CD4-positive, alpha-beta T cell treated with Interleukin-21 for 1 hour (primary cell): ENCODE measurements at regions not wholly inside any gene's neighbourhood (a gene's known extent, or its start where the extent isn't known, plus 50 kb on each side); places are given as distances from the start of the nearest gene placed in this dataset.

Experiments used
- DNase-seq: peaks from one replicate; pipeline ENCODE4 v3.0.0-alpha.2; 2020

DNA sequence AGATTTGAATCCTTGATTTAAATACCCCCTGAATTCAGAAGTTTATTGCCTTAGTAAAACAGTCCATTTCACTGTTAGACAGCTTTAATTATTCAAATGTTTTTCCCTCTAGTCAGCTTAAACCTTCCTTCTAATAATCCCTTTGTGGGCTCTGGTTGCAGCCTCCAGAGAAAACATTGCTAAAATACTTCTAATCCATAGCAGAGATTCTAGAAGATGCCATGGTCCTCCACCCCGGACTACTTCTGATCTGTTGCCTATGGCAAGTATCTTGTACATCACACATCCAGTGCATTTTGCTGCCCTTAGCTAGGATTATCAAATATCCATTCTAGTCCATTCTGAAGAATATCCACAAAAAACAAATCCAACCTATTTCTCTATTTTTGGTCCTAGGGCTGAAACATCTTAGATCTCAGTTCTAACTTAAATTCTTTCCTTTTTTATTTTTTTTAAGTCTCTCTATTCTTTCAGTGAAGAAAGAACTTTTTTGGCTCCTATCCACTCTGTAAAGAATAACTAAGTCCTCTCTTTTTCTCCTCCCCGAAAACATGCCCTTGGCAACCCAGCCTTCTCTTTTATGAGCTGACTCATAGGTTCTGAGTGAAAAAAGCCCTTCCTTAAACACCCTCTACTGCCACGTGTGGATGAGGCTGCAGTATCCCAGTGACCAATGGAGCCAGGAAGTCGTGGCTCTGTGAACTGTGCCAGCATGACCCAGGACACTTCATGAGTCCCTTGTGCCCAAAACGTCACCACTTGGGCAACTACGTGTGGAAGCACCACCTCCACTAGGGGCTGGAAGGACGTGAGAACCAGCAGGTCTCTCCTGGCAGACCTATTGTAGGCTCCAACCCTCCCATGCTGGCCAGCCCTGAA lies 349.8 kb downstream of the TNS1 start:
- DNase-seq, result no peak

DNA sequence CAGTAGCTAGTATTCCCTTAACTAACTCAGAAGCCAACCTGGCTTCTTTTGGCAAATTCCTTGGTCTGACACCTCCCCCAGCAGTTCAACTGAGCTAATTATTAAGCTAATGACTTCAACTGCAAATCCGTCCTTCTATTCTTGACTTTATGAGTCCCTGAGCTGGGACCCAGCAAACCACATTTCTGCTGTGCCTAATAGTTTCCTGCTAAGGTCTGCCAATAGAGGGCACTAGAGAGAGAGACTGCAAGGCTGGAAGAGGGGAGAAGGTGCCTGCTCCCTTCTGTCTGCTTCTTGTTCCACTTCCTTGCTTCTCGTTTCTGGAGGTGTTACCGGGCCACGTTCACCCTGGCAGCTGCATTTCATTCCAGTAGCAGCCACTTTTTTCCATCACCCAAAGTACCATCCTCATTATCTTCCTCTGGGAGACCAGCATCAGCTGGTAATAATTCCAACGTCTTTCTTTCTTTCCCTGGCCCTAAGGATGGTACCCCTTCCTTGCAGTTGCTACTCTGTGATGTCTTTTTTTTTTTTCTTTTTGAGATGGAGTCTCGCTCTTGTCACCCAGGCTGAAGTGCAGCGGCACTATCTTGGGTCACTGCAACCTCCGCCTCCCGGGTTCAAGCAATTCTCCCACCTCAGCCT lies 352.0 kb downstream of the TNS1 start:
- peak; percentile 38 for DNase-seq

DNA sequence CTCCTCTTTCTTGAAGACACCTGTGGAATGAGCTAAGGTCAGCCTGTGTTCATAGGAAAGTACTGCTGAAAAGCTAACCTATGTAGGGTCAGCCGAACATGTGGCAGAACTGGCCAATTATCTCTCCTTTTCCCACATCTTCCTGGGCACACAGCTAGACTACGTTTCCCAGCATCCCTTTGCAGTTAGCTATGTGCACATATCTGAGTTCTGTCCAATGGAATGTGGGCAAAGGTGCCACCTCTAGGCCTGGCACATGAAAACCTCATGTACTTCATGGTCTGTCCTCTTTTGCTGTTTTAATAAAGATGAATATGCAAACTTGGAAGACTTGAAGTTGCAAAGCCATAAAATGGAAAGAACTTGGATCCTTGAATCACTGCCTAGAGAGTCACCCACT lies 352.6 kb downstream of the TNS1 start:
- no peak for DNase-seq

DNA sequence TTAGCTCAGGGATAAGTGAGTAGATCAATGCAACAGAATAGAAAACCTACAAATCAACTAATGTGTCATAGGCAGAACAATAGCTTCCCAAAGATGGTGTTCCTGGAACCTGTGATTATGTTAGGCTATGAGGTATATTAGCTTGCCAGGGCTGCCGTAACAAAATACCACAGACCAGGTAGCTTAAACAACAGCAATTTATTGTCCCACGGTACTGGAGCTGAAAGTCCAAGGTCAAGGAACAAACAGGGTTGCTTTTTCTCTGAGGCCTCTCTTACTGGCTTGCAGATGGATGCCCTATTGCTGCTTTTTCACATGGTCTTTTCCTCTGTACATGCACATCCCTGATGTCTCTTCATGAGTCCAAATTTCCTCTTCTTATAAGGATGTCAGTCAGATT lies 354.9 kb downstream of the TNS1 start:
- no peak for DNase-seq

DNA sequence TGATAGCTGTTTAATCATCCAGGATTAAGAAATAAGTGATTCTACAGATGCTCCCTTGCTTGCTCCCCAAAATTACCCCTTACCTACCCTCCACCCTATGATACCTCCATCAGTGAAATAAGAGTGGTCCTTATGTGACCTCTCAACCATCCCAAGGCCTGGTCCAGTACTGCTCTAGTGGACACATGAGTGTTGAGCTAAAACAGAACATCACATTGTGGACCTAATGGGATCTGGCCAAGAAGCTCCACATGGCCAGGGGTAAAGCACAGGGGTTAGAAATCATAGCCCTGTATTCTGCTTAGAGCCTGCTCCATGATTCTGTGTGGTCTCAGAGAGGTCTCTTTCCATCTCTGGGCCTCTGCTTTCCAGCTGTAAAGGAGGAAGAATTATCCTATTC lies 355.6 kb downstream of the TNS1 start:
- no peak for DNase-seq

DNA sequence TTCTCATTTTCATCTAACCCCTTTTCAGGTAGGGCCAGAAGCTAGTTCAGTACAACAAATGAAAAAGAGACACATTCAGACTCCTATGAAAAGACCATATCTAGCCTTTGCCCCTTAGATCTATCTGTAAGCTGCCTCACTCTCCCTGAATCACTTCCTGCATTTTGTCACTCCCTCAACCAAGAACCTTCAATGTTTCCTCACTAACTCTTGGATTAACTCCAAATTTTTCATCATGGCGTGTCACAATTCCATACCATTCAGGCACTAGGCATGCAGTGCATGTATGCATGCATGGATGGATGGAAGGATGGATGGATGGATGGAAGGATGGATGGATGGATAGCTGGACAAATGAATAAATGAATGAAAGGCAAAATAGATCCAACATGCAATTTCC lies 356.9 kb downstream of the TNS1 start:
- DNase-seq, result no peak

DNA sequence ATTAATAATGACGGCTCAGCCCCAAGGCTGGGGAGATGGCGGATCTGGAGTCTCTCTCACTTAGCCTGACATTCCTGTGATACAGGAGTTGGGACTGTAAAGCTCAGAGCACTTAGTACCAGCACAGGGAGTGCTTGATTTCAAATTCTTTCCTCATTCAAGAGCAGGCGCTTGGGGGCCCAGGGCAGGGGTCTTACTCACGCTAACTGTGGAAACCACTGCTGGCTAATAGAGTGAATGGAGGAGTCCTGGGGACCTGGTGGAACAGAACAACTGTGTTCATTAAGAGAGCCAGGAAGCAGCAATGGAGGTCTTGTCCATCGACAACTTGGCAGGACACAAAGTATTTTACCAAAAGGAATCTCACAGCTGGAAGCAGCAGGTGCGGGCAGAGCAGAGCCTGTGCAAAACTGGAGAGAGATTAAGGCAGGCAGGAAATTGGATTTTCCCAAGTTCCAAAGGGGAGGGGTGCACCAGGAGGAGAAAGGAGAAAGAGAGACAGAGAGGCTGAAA lies 358.9 kb downstream of the TNS1 start:
- DNase-seq, result no peak

DNA sequence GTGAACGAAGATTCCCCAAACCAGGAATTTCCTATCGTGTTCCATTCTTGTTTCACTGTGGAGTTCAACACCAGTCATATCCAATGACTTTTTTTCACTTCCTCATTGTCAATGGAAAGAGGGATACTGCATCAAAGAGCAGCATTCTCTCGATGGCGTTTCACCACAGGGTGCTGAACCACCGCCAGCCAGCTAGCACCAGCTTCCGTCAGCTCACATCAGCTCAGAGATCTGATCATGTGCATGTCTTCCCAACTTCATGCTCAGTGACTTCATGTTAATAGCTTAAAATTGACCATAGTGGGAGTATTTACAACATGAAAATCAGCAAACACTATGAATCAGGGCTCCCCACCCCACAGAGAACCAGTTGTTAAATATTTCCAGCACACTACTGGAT lies 359.9 kb downstream of the TNS1 start:
- no peak for DNase-seq

DNA sequence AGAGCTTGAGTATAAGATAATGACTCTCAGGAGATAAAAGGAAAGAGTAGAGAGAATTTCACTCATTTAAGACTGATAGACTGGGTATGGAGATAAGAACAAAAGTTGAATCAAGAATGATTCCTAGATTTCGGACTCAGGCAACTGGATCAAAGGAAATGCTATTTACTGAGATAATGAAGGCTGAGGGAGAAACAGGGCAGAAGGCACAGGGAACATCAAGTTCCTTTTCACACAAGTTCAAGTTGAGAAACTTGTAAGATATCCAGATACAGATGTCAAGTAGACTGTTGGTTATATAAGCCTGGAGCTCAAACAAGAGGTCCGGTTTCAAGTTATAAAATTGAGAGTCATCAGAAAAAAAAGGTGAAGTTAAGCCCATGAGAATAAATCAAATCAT lies 360.8 kb downstream of the TNS1 start:
- DNase-seq, result no peak

DNA sequence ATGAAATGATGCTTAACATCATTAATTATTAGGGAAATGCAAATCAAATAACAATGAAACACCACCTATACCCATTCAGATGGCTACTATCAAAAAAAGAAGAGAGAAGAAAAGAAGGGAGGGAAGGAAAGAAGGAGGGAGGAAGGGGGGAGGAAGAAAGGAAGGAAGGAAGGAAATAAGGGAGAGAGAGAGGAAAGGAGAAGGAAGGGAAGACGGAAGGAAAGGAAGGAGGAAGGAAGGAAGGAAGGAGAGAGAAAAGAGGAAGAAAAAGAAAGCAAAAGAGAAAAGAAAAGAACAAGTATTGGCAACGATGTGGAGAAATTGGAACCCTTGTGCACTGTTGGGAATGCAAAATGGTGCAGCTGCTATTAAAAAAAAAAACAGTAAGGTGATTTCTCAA lies 363.3 kb downstream of the TNS1 start:
- no peak for DNase-seq

DNA sequence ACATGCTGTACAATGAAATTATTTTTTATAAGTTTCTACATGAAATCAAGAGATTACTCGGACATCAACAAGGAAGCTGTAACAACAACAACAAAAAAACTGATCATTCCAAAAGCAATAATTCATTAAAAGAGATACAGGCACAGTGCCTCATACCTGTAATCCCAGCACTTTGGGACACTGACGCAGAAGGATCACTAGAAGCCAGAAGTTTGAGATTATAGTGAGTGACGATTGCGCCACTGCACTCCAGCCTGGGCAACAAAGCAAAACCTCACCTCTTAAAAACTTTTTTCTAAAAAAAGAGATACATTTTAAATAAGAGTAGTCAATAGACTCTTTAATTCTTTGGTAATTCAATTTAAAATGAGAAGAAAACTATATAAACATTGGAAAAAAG lies 364.3 kb downstream of the TNS1 start:
- no peak for DNase-seq

DNA sequence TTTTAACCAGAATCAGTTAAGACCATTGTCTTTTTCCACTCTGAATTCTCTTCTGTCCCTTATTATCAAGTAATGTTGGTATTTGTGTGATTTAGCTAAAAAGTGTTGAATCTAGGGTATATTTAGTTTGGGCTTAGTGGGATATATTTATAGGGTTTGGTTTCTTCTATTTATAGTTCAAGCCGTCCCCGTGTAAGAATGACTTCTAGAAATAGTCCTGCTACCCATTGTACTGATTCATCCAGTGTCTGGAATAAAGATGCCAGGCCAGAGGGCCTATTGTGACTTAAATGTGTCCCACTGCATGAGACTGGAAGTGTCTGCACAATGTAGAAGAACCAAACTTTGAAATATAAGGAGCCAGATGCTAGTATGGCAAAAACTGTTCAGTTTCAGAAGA lies 364.8 kb downstream of the TNS1 start:
- DNase-seq, result no peak

DNA sequence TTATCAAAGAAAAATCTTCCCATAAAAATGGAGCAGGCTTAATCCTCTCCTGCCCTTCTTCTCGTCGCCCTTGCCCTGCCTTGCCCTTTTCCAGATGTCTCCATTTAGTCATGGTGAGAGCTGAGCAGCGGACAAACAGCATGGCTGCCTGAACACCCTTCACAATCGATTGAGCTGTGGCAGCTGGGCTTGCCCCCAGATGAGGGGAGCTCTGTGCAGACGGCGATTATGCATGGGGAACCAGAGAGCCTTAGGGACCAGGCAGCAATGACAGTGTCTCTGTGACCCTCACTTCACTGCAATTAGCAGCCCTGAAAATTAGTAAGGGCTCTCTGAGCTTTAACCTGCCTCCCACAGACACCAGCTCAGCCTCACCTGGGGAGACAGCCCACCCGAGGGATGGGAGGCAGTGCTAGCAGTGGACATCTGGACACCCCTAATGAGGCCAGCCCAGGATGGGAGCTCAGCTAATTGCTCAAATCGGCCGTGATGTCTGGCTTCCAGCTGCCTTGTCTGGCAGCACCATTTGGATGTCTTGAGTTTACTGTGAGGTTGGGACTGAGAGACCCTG lies 365.7 kb downstream of the TNS1 start:
- DNase-seq, result no peak

DNA sequence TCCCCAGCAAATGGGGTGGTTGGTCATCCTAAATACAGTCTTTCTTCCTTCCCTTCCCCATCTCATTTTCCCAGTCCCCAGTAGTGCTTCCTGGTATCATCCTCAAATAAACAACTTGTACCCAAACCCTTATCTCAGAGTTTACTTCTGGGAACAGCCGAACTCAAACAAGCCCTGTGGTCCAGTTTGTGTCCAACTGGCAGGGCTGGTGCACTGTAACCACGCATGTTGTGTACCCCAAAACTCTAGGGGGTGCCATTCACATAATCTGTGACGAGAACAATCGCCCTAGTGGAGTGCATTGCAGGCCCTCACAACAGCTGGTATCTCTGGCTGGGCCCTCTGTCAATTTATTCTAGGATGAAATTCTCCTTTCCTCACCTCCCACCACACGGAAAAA lies 366.2 kb downstream of the TNS1 start:
- no peak for DNase-seq

DNA sequence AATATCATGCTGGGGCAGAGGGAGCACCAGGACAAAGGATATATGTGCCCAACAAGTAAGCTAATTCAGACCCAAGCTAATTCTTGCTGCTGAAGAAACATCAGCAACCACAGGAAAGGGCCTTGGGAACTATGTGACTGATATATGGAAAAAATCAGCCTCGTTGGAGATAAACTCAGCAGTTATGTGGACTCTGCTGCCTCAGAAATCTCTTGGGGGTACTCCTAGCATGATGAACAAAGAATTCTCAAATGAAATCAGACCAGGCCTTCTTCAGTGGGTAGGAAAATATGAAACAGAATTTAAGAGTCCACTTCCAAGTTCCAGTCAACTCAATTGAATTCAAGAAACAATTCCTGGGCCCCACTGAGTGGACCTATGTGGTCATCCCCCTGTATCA lies 367.9 kb downstream of the TNS1 start:
- no peak for DNase-seq

DNA sequence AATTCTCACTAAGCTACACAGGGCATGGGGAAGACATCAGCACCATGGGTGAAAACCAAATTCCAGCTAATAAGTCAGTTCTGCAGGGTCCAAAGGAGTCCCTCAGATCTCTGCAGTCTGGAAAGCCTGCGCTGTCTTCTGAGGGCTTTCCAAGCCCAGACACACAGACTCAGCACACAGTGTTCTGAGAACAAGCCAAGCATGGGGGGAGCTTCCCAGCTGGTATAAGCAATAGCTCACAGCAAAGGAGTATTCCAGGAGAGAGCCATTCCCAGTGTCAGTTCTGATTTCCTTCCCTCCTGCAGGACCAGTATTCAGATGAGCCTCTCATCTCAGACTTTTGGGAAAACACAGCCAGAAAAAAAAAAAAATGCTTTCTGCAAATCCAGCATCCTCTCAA lies 370.8 kb downstream of the TNS1 start:
- no peak for DNase-seq

DNA sequence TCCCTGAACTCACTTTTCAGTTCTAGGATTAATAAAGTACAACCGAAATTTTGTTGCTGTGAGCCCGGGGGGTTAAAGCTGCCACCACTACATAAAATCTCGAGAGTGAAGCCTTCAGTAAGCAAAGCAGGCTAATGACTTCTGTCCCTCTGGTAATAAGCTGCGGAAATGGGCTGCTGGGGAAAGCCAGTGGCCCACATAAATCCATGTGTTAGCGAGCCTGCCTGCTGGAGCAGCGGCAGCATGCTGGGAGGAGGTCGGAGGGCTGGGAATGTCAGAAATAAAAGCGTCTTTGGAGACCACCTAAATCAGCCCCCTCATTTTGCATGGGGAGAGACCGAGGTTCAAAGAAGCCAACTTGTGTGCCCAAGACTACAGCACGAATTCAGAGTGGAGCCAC lies 371.7 kb downstream of the TNS1 start:
- no peak for DNase-seq

DNA sequence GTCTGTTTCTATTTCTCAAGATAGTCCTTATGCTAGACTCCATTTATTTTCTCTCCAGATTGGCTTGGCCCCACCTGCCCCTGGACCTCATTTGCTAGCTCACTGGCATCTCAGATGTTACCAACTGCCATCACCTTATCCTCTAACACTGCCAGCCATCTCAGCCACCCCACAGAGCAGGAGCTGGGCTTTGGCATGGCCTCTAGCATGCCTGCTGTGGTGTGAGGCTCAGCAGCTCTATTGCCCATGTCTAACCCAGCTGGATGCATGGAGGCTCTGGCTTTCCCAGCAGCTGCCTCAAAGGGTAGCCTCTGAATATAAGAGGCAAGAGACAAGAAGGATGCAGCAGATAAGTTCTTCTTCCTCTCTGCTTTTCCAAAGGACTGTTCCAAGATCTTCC lies 373.4 kb downstream of the TNS1 start:
- no peak for DNase-seq

DNA sequence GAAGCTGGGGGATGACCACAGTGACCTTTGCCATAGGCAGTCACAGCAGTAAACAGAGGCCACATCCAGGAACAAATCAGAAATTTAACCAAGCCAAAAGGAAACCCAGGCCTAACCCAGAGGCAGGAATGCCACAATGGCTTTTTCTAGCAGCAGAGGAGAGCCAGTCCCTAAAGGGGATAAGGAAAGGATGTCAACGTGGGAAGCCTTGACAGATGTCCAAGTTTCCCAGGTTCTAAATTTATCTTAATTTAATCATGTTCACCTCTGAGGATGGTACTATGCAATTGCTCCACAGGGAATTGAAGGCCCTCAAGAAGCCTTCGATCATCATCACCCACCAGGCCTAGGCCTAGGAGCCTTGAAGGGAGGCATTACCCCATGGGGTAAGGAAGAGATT lies 374.7 kb downstream of the TNS1 start:
- DNase-seq, result no peak

DNA sequence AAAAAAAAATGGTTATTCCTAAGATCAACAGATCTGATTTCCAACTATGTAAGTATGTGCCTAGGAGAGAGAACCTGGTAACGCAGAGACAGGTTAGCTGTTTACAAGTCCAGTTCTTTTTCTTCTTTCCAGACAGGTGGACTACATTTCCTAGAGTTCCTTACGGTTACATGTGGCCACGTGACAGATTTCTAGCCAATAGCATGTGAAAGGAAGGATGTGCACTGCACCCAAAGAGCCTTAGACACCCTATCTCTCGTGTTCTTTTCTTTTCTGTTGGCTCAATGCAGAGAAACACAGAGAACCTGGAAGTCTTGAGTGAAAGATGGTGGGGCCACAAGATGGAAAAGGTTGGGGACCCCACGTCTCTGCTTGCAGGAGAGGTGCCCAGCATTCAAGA lies 375.9 kb downstream of the TNS1 start:
- DNase-seq, result no peak

DNA sequence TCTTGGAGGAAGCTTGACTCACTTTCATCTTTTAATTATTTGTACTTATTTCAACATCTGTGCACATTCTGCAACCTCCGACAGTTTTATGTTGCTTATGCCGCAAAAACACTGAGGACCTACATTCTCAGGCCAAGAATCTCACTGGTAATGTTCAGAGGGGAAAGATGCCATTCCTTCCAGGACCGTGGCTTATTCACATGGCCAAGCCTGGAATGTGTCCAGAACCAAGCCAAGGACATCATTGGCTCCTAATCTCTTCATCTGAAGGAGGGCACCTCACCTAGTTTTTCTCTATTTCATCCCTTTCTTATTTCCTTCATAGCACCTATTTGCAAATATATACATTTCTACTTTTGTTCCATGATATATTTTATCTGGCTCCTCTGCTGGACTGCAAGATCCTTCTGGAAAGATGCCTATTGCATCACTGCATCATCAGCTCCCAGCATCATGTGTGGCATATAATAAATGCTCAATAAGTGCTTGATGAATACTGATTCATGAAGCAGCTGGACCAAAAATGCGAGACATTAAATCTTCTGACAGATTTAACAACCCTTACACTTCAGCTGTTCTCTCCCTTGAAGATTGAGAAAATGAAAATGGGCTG lies 377.1 kb downstream of the TNS1 start:
- no peak for DNase-seq

DNA sequence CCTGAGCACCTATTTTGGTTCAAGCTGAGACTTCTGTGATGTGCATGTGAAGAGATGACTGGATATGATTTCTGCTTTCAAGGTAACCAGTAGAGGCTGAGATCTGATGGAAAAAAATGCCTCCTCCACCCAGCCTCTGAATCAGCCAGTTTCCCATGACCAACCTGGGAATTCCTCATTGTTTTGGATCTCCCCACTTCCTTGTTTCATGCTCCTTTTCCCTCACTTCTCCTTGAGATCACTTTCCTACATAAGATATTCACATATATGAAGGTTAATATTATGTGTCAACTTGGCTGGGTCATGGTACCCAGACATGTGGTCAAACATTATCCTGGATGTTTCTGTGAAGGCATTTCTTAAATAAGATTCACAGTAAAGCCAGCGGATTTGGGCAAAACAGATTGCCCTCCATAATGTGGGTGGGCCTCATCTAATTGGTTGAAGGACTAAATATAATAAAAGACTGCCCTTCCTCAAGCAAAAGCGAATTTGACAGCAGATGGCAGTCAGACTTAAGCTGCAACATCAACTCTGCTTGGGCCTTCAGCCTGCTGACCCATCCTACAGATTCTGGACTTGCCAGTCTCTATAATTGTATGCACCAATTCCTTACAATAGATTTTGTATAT lies 379.4 kb downstream of the TNS1 start:
- DNase-seq, result no peak
